Ishikawa (cell line): ENCODE measurements at regions not wholly inside any gene's neighbourhood (a gene's known extent, or its start where the extent isn't known, plus 50 kb on each side); places are given as distances from the start of the nearest gene placed in this dataset.

ENCODE experiments used
- CEBPB ChIP-seq: IDR thresholded peaks from 2 replicates; pipeline ENCODE4 v1.6.1; 2012
- CREB1 ChIP-seq: IDR thresholded peaks from 2 replicates; pipeline ENCODE4 v1.6.1; 2012; ENCODE audit warnings: low read depth
- EGR1 ChIP-seq: IDR thresholded peaks from 2 replicates; pipeline ENCODE4 v1.6.1; 2012
- EP300 ChIP-seq: IDR thresholded peaks from 2 replicates; pipeline ENCODE4 v1.6.1; 2012; ENCODE audit warnings: borderline replicate concordance
- FOXM1 ChIP-seq: IDR thresholded peaks from 2 replicates; pipeline ENCODE4 v1.6.1; 2012; ENCODE audit warnings: low read depth, borderline replicate concordance
- MAX ChIP-seq: IDR thresholded peaks from 2 replicates; pipeline ENCODE4 v1.6.1; 2012
- NFIC ChIP-seq: IDR thresholded peaks from 2 replicates; pipeline ENCODE4 v1.6.1; 2012
- RAD21 ChIP-seq: IDR thresholded peaks from 2 replicates; pipeline ENCODE4 v1.6.1; 2012; ENCODE audit warnings: low read depth
- REST ChIP-seq: IDR thresholded peaks from 2 replicates; pipeline ENCODE4 v1.6.1; 2012; ENCODE audit warnings: low read depth, mild to moderate bottlenecking
- TAF1 ChIP-seq: IDR thresholded peaks from 2 replicates; pipeline ENCODE4 v1.6.1; 2012; ENCODE audit warnings: low read depth, mild to moderate bottlenecking
- TCF12 ChIP-seq: IDR thresholded peaks from 2 replicates; pipeline ENCODE4 v1.6.1; 2012; ENCODE audit warnings: low read depth
- TEAD4 ChIP-seq: IDR thresholded peaks from 2 replicates; pipeline ENCODE4 v1.6.1; 2012
- USF1 ChIP-seq: IDR thresholded peaks from 2 replicates; pipeline ENCODE4 v1.6.1; 2012
- YY1 ChIP-seq: IDR thresholded peaks from 2 replicates; pipeline ENCODE4 v1.6.1; 2012; ENCODE audit warnings: low read depth
- ZBTB7A ChIP-seq: IDR thresholded peaks from 2 replicates; pipeline ENCODE4 v1.6.1; 2012; ENCODE audit warnings: low read depth

- TF ChIP-seq FOXM1 (no peak), TAF1 (no peak), CEBPB (no peak), USF1 (no peak), RAD21 (no peak), REST (no peak), TCF12 (no peak), NFIC (no peak), TEAD4 (no peak)
These were observed 119.9 kb upstream of the LHX8 start for GRCh38 chr1:75014250-75014649.

GRCh38 chr1:75023005-75023404, 111.2 kb upstream of the LHX8 start:
- TF ChIP-seq MAX (no peak), TAF1 (no peak), REST (no peak), YY1 (no peak), EGR1 (no peak), USF1 (no peak), CREB1 (no peak), CEBPB (no peak), ZBTB7A (no peak), TCF12 (no peak), NFIC (no peak), RAD21 (no peak), EP300 (no peak), FOXM1 (no peak)

GRCh38 chr1:75034376-75034775, 99.8 kb upstream of the LHX8 start:
- TF ChIP-seq TEAD4 (no peak), CEBPB (no peak), TAF1 (no peak), YY1 (no peak), USF1 (no peak), CREB1 (no peak), EP300 (no peak), ZBTB7A (no peak), RAD21 (no peak), NFIC (no peak), TCF12 (no peak), MAX (no peak), FOXM1 (no peak), EGR1 (no peak), REST (no peak)

- TF ChIP-seq CEBPB: no peak
- TF ChIP-seq CREB1: no peak
- TF ChIP-seq NFIC: no peak
- TF ChIP-seq EGR1: no peak
- no peak for TF ChIP-seq TAF1
- no peak for TF ChIP-seq USF1
- no peak for TF ChIP-seq RAD21
- TF ChIP-seq ZBTB7A: no peak
- TF ChIP-seq MAX: no peak
- no peak for TF ChIP-seq TCF12
- TF ChIP-seq YY1: no peak
- TF ChIP-seq FOXM1: no peak
- no peak for TF ChIP-seq TEAD4
- TF ChIP-seq EP300: no peak
These were observed 98.7 kb upstream of the LHX8 start for GRCh38 chr1:75035536-75035935.
